Panc1 (cell line): ENCODE measurements at regions not wholly inside any gene's neighbourhood (a gene's known extent, or its start where the extent isn't known, plus 50 kb on each side); places are given as distances from the start of the nearest gene placed in this dataset.

Experiments used
- ATAC-seq: fragments of 200-7000 bp; cut with Tn5 transposase; 2 replicates; pipeline ENCODE4 v1.9.1; 2020; ENCODE audit warnings: mild to moderate bottlenecking, moderate library complexity
- BruUV-seq: library from RNA; stranded (reverse); fragments of 400-500 nt; replicated peaks from 2 replicates; lab custom pipeline; 2021; lab: Mats Ljungman, UMichigan
- CTCF ChIA-PET: fragments of 300-600 bp; sonication (Branson Sonifier 250); formaldehyde crosslinking; loops from one replicate; lab custom pipeline; 2022; ENCODE audit warnings: antibody characterized with exemption; lab: Charles Lee
- POLR2A ChIA-PET: fragments of 300-600 bp; sonication (Branson Sonifier 250); formaldehyde crosslinking; loops from one replicate; lab custom pipeline; 2022; ENCODE audit warnings: antibody characterized with exemption; lab: Charles Lee
- DNase-seq: peaks from one replicate; pipeline ENCODE4 v3.0.0-alpha.2; 2010; ENCODE audit warnings: low read depth, low spot score
- H3K27ac ChIP-seq: 2 replicates; pipeline ENCODE4 v1.5.1; 2011; ENCODE audit warnings: mild to moderate bottlenecking, low read length, inconsistent platforms
- H3K27me3 ChIP-seq: fragments of 200-500 bp; sonication (Bioruptor generic); 2 replicates; pipeline ENCODE4 v1.6.0; 2014; ENCODE audit warnings: low read length, inconsistent platforms; ENCODE audit not compliant: control insufficient read depth, insufficient read depth
- H3K36me3 ChIP-seq: fragments of 200-500 bp; sonication (Bioruptor generic); 2 replicates; pipeline ENCODE4 v1.5.1; 2014; ENCODE audit warnings: inconsistent platforms, mild to moderate bottlenecking, low read length, moderate library complexity; ENCODE audit not compliant: control insufficient read depth, insufficient read depth
- H3K4me1 ChIP-seq: 2 replicates; pipeline ENCODE4 v1.5.1; 2011; ENCODE audit warnings: inconsistent platforms, mild to moderate bottlenecking, low read length, moderate library complexity; ENCODE audit not compliant: control insufficient read depth, insufficient read depth
- H3K4me3 ChIP-seq, 2 experiments: 2 replicates each; pipeline ENCODE4 v1.5.1; 2011 to 2012; ENCODE audit warnings: low read depth in 2 of 2, low read length in 2 of 2, mild to moderate bottlenecking in 2 of 2, inconsistent platforms in 1 of 2, moderate library complexity in 1 of 2
- H3K9me3 ChIP-seq: fragments of 200-500 bp; sonication (Bioruptor generic); 2 replicates; pipeline ENCODE4 v1.5.1; 2014; ENCODE audit warnings: low read depth, mild to moderate bottlenecking, inconsistent platforms, low read length, moderate library complexity; ENCODE audit not compliant: control insufficient read depth, insufficient read depth
- CTCF ChIP-seq: fragments of 450-650 bp; IDR thresholded peaks from 2 replicates; pipeline ENCODE4 v1.5.1; 2017; ENCODE audit warnings: mild to moderate bottlenecking
- POLR2AphosphoS5 ChIP-seq: IDR thresholded peaks from 2 replicates; pipeline ENCODE4 v1.6.1; 2012; ENCODE audit warnings: mild to moderate bottlenecking, low read depth, low read length, moderate library complexity
- SIN3A ChIP-seq: IDR thresholded peaks from 2 replicates; pipeline ENCODE4 v1.6.1; 2012; ENCODE audit warnings: low read depth, mild to moderate bottlenecking, low read length, moderate library complexity, borderline replicate concordance; ENCODE audit not compliant: insufficient read depth
- TCF7L2 ChIP-seq: IDR thresholded peaks from 2 replicates; pipeline ENCODE4 v1.6.1; 2011; ENCODE audit warnings: mild to moderate bottlenecking, low read depth, low read length, inconsistent platforms
- in situ Hi-C: cut with HindIII; loops from 2 replicates; pipeline ENCODE4 v1.10.0; 2016; ENCODE audit warnings: low sequenced_read_pairs, low pct_unique_long_range_greater_than_20kb
- intact Hi-C: fragments of 100-400 bp; cut with micrococcal nuclease; formaldehyde crosslinking; loops from one replicate; pipeline ENCODE4 v1.10.0; 2022; ENCODE audit not compliant: unreplicated experiment
- TF ChIP-seq, protein P1 (sequence below), 2 experiments: IDR thresholded peaks; 2 replicates each; pipeline ENCODE4 v1.6.1; 2011 to 2012; ENCODE audit warnings: low read depth in 2 of 2, control low read depth in 1 of 2, low read length in 1 of 2, mild to moderate bottlenecking in 1 of 2, moderate library complexity in 1 of 2; ENCODE audit not compliant: insufficient read depth in 1 of 2

GRCh38 chr12:90645181-90645580 is 309.8 kb downstream of the CCER1 start:
- TF ChIP-seq SIN3A (no peak), POLR2AphosphoS5 (no peak), TCF7L2 (no peak), CTCF (no peak)
- TF ChIP-seq, protein P1, sequence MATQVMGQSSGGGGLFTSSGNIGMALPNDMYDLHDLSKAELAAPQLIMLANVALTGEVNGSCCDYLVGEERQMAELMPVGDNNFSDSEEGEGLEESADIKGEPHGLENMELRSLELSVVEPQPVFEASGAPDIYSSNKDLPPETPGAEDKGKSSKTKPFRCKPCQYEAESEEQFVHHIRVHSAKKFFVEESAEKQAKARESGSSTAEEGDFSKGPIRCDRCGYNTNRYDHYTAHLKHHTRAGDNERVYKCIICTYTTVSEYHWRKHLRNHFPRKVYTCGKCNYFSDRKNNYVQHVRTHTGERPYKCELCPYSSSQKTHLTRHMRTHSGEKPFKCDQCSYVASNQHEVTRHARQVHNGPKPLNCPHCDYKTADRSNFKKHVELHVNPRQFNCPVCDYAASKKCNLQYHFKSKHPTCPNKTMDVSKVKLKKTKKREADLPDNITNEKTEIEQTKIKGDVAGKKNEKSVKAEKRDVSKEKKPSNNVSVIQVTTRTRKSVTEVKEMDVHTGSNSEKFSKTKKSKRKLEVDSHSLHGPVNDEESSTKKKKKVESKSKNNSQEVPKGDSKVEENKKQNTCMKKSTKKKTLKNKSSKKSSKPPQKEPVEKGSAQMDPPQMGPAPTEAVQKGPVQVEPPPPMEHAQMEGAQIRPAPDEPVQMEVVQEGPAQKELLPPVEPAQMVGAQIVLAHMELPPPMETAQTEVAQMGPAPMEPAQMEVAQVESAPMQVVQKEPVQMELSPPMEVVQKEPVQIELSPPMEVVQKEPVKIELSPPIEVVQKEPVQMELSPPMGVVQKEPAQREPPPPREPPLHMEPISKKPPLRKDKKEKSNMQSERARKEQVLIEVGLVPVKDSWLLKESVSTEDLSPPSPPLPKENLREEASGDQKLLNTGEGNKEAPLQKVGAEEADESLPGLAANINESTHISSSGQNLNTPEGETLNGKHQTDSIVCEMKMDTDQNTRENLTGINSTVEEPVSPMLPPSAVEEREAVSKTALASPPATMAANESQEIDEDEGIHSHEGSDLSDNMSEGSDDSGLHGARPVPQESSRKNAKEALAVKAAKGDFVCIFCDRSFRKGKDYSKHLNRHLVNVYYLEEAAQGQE (IDR thresholded peaks at IDR 0.05; ENCODE audit: insufficient read depth in 1 of 2, low read depth in 2 of 2, low read length in 1 of 2): no peak
- no TSS peak for BruUV-seq
- intact Hi-C loops (no loop called here), in situ Hi-C loops (no loop called here)
- ChIA-PET POLR2A (no interaction called here), CTCF (no interaction called here)
- no peaks in the 10 kb centered on the region; the same call in 1 of the 2 replicates for H3K36me3 ChIP-seq
- no peak for ATAC-seq
- no peaks in the 10 kb centered on the region for H3K9me3 ChIP-seq
- no peak overlapping the region for H3K4me3 ChIP-seq
- no peaks in the 10 kb centered on the region for H3K27me3 ChIP-seq
- no peaks in the 10 kb centered on the region for H3K4me1 ChIP-seq
- H3K27ac ChIP-seq: no peak overlapping the region
- DNase-seq: no peak

DNA sequence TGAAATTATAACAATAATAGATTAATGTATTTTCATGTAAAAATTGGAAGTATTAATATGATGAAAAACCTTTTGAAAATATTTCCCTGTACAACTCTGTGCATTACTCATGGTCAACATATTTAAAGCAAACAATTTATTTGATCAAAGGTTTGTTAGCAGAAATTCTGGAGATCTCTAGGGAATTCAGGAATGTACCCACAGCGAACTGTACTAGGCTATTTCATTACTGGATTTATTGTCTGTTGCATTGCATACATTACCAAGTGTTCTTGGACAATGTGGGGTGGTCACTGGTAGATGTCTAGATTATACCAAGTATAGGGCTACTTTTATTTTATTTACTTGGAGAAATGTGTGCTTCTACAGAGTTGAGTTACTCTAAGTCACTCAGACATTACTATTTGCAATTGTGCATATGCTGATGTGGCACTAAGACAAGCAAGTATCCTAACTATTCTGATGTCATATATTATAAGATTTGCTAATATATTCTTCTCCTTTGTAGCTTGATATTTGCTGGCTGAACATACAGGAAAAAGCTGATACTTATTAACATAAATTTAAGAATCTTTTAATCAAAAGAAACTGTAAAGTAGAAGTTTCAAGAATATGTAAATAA is 323.3 kb downstream of the CCER1 start:
- H3K4me1 ChIP-seq: no peaks in the 10 kb centered on the region
- intact Hi-C loops (no loop called here), in situ Hi-C loops (no loop called here)
- POLR2A ChIA-PET: no interaction called here
- no peak overlapping the region for H3K4me3 ChIP-seq
- no peaks in the 10 kb centered on the region for H3K36me3 ChIP-seq
- H3K27ac ChIP-seq: no peak overlapping the region
- no peak for TF ChIP-seq POLR2AphosphoS5
- TF ChIP-seq CTCF: no peak
- TF ChIP-seq TCF7L2: no peak
- TF ChIP-seq SIN3A: no peak
- TF ChIP-seq, protein P1 (IDR thresholded peaks at IDR 0.05; ENCODE audit: insufficient read depth in 1 of 2, low read depth in 2 of 2, low read length in 1 of 2): no peak
- DNase-seq (no peak), ATAC-seq (no peak)
- no TSS peak for BruUV-seq
- H3K9me3 ChIP-seq: peaks cover 3% of the 10 kb centered on the region; the same call in 1 of the 2 replicates
- H3K27me3 ChIP-seq: no peaks in the 10 kb centered on the region
- CTCF ChIA-PET: no interaction called here
